ENCODE measurements at regions not wholly inside any gene's neighbourhood (a gene's known extent, or its start where the extent isn't known, plus 50 kb on each side); places are given as distances from the start of the nearest gene placed in this dataset.

GRCh38 chr2:18441583-18441982, 118.9 kb downstream of the RDH14 start:
- no peak overlapping the region for H2BK12ac ChIP-seq (ENCODE audit: low read depth, low read length)
- no peak overlapping the region for H2BK5ac ChIP-seq (ENCODE audit: low read depth, low read length)
- H3K23ac ChIP-seq (ENCODE audit: insufficient read length), result no peak overlapping the region
- no peak for DNase-seq (ENCODE audit: low read depth in 1 of 2, low spot score in 2 of 2)
- no peaks in the 10 kb centered on the region for H3K79me1 ChIP-seq (ENCODE audit: low read depth, low read length)
- no peak overlapping the region for H4K91ac ChIP-seq (replicated peaks; ENCODE audit: insufficient read length, low read length)
- 98 to 100% methylated on average over 1 to 3 of the region's 3 CpGs for WGBS, 2 experiments (ENCODE audit: extremely low coverage in 1 of 2, insufficient coverage in 1 of 2, insufficient read length in 1 of 2, insufficient replicate concordance in 2 of 2, low coverage in 1 of 2, low lambda C conversion rate in 2 of 2, missing lambda C conversion rate in 1 of 2)
- no peak overlapping the region for H3K14ac ChIP-seq (ENCODE audit: insufficient read length)
- H3K4me2 ChIP-seq (ENCODE audit: insufficient read depth in 1 of 2, low read depth in 2 of 2, low read length in 2 of 2), result no peak overlapping the region
- no peak overlapping the region for H2BK20ac ChIP-seq (ENCODE audit: low read length)
- H3K27me3 ChIP-seq (replicated peaks in 1 of 4; ENCODE audit: control insufficient read depth in 3 of 4, extremely low read depth in 1 of 4, insufficient read depth in 3 of 4, low read length in 3 of 4), result no peaks in the 10 kb centered on the region
- no peak overlapping the region for H4K8ac ChIP-seq (ENCODE audit: extremely low read depth, insufficient read depth, low read length)
- no peak overlapping the region for H4K5ac ChIP-seq (ENCODE audit: insufficient read length, low read depth, low read length)
- H2BK120ac ChIP-seq (replicated peaks; ENCODE audit: low read depth, low read length), result no peak overlapping the region
- no peaks in the 10 kb centered on the region for H3K4me1 ChIP-seq (replicated peaks in 1 of 4; ENCODE audit: control insufficient read depth in 3 of 4, insufficient read depth in 4 of 4, low read length in 3 of 4)
- H3K9me3 ChIP-seq (ENCODE audit: insufficient read depth in 2 of 2, low read depth in 1 of 2, low read length in 1 of 2), result no peaks in the 10 kb centered on the region
- no peak overlapping the region for H2BK15ac ChIP-seq (ENCODE audit: low read length)
- H3K4me3 ChIP-seq (ENCODE audit: extremely low read depth in 1 of 4, insufficient read depth in 2 of 4, low read depth in 3 of 4, low read length in 4 of 4), result no peak overlapping the region
- H3K23me2 ChIP-seq (ENCODE audit: low read depth, low read length), result no peaks in the 10 kb centered on the region
- H3K27ac ChIP-seq (ENCODE audit: low read depth, low read length), result no peak overlapping the region
- no peak overlapping the region for H3K9ac ChIP-seq (replicated peaks in 1 of 4; ENCODE audit: extremely low read depth in 1 of 4, low read depth in 3 of 4, low read length in 3 of 4)
- no peaks in the 10 kb centered on the region for H4K20me1 ChIP-seq (replicated peaks in 1 of 2; ENCODE audit: control insufficient read depth in 1 of 2, insufficient read depth in 2 of 2, low read length in 2 of 2)
- H3K18ac ChIP-seq (ENCODE audit: extremely low read depth, low read length), result no peak overlapping the region
- no peaks in the 10 kb centered on the region for H3K36me3 ChIP-seq (ENCODE audit: control insufficient read depth in 2 of 4, insufficient read depth in 4 of 4, low read length in 3 of 4)
- H3K4ac ChIP-seq (replicated peaks; ENCODE audit: insufficient read length, low read depth, low read length), result no peak overlapping the region
- H2AK5ac ChIP-seq (ENCODE audit: low read depth, low read length), result no peak overlapping the region
- H3K56ac ChIP-seq (replicated peaks; ENCODE audit: insufficient read length, low read depth, low read length), result no peak overlapping the region
- FAIRE-seq, result no peak
- CTCF ChIA-PET (ENCODE audit: partially characterized antibody), result interaction anchor here (0.8 to 0.9 kb wide), 2 partner anchors 17 to 242 kb away, joined by 3 read pairs; no protein-coding TSS in a partner anchor
- no peaks in the 10 kb centered on the region for H3K79me2 ChIP-seq (ENCODE audit: control insufficient read depth in 1 of 2, insufficient read depth in 2 of 2, low read length in 2 of 2)
- H2AFZ ChIP-seq (ENCODE audit: low read length), result 0 out of 2 replicates have a peak overlapping the region, but pooled peaks have one; percentile 37
- POLR2A ChIA-PET (ENCODE audit: partially characterized antibody), result no interaction called here
- TF ChIP-seq RFX5 (IDR thresholded peaks at IDR 0.05; ENCODE audit: borderline replicate concordance, low read depth, low read length) (no peak), BACH1 (IDR thresholded peaks at IDR 0.05; ENCODE audit: low read length) (no peak), SRF (IDR thresholded peaks at IDR 0.05; ENCODE audit: low read depth, low read length) (no peak), ASH2L (IDR thresholded peaks at IDR 0.05; ENCODE audit: low read length) (no peak), FOSL1 (IDR thresholded peaks at IDR 0.05; ENCODE audit: insufficient read depth, low read depth, low read length) (no peak), POLR2AphosphoS5 (IDR thresholded peaks at IDR 0.05; ENCODE audit: low read depth, low read length) (no peak), KDM1A (IDR thresholded peaks at IDR 0.05; ENCODE audit: borderline replicate concordance, low read length) (no peak), RXRA (IDR thresholded peaks at IDR 0.05; ENCODE audit: insufficient read depth, low read depth, low read length) (no peak), USF2 (IDR thresholded peaks at IDR 0.05; ENCODE audit: low read length) (no peak), TBP (IDR thresholded peaks at IDR 0.05; ENCODE audit: low read depth, low read length) (no peak), CBX8 (IDR thresholded peaks at IDR 0.05; ENCODE audit: borderline replicate concordance, low read depth, low read length) (no peak), TAF7 (optimal IDR thresholded peaks at IDR 0.05; ENCODE audit: borderline replicate concordance, low read depth, low read length) (no peak), SIN3A (conservative IDR thresholded peaks at IDR 0.05 in 1 of 2, IDR thresholded peaks at IDR 0.05 in 1 of 2; ENCODE audit: low read depth in 1 of 2, low read length in 2 of 2) (no peak), POLR2A (IDR thresholded peaks at IDR 0.05; ENCODE audit: control extremely low read depth in 1 of 2, low read depth in 2 of 2, low read length in 2 of 2) (no peak), CHD1 (IDR thresholded peaks at IDR 0.05; ENCODE audit: low read depth, low read length) (no peak)
